IMR-90 (cell line): ENCODE measurements at regions not wholly inside any gene's neighbourhood (a gene's known extent, or its start where the extent isn't known, plus 50 kb on each side); places are given as distances from the start of the nearest gene placed in this dataset.
A peak's percentile ranks its signal among the peaks of the same experiment; 100 is the strongest.

Experiments used
- ATAC-seq: fragments of 200-7000 bp; cut with Tn5 transposase; 2 replicates; pipeline ENCODE4 v1.9.1; 2020; ENCODE audit warnings: low read depth, mild to moderate bottlenecking, moderate library complexity
- BruUV-seq: library from RNA; stranded (reverse); fragments of 400-500 nt; replicated peaks from 2 replicates; lab custom pipeline; 2021; lab: Mats Ljungman, UMichigan
- CTCF ChIA-PET: fragments of 300-600 bp; formaldehyde crosslinking; extraction: SDS; loops from one replicate; lab custom pipeline; 2021; ENCODE audit warnings: antibody characterized with exemption; lab: Yijun Ruan, JAX
- POLR2A ChIA-PET: fragments of 300-600 bp; sonication (Branson Sonifier 250); formaldehyde crosslinking; loops from one replicate; lab custom pipeline; 2022; ENCODE audit warnings: antibody characterized with exemption; ENCODE audit not compliant: unreplicated experiment; lab: Charles Lee
- DNase-seq: peaks from one replicate; pipeline ENCODE4 v3.0.0; 2013
- H2AFZ ChIP-seq: replicated peaks from 2 replicates; pipeline ENCODE3; 2013; ENCODE audit warnings: low read length, mild to moderate bottlenecking; ENCODE audit not compliant: poor library complexity
- H2AK5ac ChIP-seq: 2 replicates; pipeline ENCODE4 v1.6.1; 2013; ENCODE audit warnings: low read depth, low read length, inconsistent platforms
- H2AK9ac ChIP-seq: replicated peaks from 2 replicates; pipeline ENCODE3; 2013; ENCODE audit warnings: mild to moderate bottlenecking, low read depth, low read length, moderate library complexity; ENCODE audit not compliant: poor library complexity
- H2BK120ac ChIP-seq: 2 replicates; pipeline ENCODE4 v1.6.1; 2013; ENCODE audit warnings: low read depth, low read length, inconsistent platforms
- H2BK15ac ChIP-seq: 3 replicates; pipeline ENCODE4 v1.6.1; 2013; ENCODE audit warnings: low read depth, low read length, inconsistent platforms
- H2BK20ac ChIP-seq: 2 replicates; pipeline ENCODE4 v1.6.1; 2013; ENCODE audit warnings: low read depth, mild to moderate bottlenecking, inconsistent platforms, low read length, moderate library complexity
- H2BK5ac ChIP-seq: 2 replicates; pipeline ENCODE4 v1.6.1; 2013; ENCODE audit warnings: mild to moderate bottlenecking, low read depth, low read length, inconsistent platforms; ENCODE audit not compliant: poor library complexity, severe bottlenecking
- H3K14ac ChIP-seq: replicated peaks from 2 replicates; pipeline ENCODE4 v1.6.1; 2013; ENCODE audit warnings: low read depth, low read length, inconsistent platforms
- H3K18ac ChIP-seq: 2 replicates; pipeline ENCODE4 v1.6.1; 2013; ENCODE audit warnings: low read depth, low read length, control low read depth
- H3K23ac ChIP-seq: 2 replicates; pipeline ENCODE4 v1.6.1; 2013; ENCODE audit warnings: low read depth, low read length, inconsistent platforms
- H3K27ac ChIP-seq: 2 replicates; pipeline ENCODE4 v1.5.1; 2013; ENCODE audit warnings: mild to moderate bottlenecking, control low read depth, low read length; ENCODE audit not compliant: insufficient read depth
- H3K27me3 ChIP-seq: 2 replicates; pipeline ENCODE4 v1.6.1; 2013; ENCODE audit warnings: low read length; ENCODE audit not compliant: control insufficient read depth, insufficient read depth
- H3K36me3 ChIP-seq: 2 replicates; pipeline ENCODE4 v1.6.1; 2013; ENCODE audit warnings: low read length, mixed read lengths; ENCODE audit not compliant: control insufficient read depth, insufficient read depth
- H3K4ac ChIP-seq: 2 replicates; pipeline ENCODE4 v1.6.1; 2013; ENCODE audit warnings: low read depth, low read length, inconsistent platforms
- H3K4me1 ChIP-seq: 2 replicates; pipeline ENCODE4 v1.6.1; 2013; ENCODE audit warnings: low read length, mixed read lengths; ENCODE audit not compliant: control insufficient read depth, insufficient read depth
- H3K4me2 ChIP-seq: 2 replicates; pipeline ENCODE4 v1.6.1; 2013; ENCODE audit warnings: low read depth, mild to moderate bottlenecking, control low read depth, low read length, moderate library complexity
- H3K4me3 ChIP-seq: 2 replicates; pipeline ENCODE4 v1.5.1; 2013; ENCODE audit warnings: low read depth, mild to moderate bottlenecking, control low read depth, low read length, moderate library complexity; ENCODE audit not compliant: insufficient read depth
- H3K56ac ChIP-seq: 2 replicates; pipeline ENCODE4 v1.6.1; 2013; ENCODE audit warnings: low read length, inconsistent platforms; ENCODE audit not compliant: insufficient read depth; ENCODE audit errors: extremely low read depth
- H3K79me1 ChIP-seq, 2 experiments: 2 replicates each; pipeline ENCODE4 v1.6.1; 2013; ENCODE audit warnings: low read length in 2 of 2, inconsistent platforms in 1 of 2, low read depth in 1 of 2
- H3K9ac ChIP-seq: 2 replicates; pipeline ENCODE4 v1.6.1; 2013; ENCODE audit warnings: low read depth, low read length, control low read depth
- H3K9me1 ChIP-seq: 2 replicates; pipeline ENCODE4 v1.6.1; 2013; ENCODE audit warnings: low read length, inconsistent platforms; ENCODE audit not compliant: insufficient read depth
- H3K9me3 ChIP-seq: 2 replicates; pipeline ENCODE4 v1.6.1; 2013; ENCODE audit warnings: low read length; ENCODE audit not compliant: control insufficient read depth, insufficient read depth
- H4K20me1 ChIP-seq: 2 replicates; pipeline ENCODE4 v1.6.1; 2013; ENCODE audit warnings: low read length, inconsistent platforms; ENCODE audit not compliant: insufficient read depth
- H4K5ac ChIP-seq: 2 replicates; pipeline ENCODE4 v1.6.1; 2013; ENCODE audit warnings: mild to moderate bottlenecking, low read depth, low read length, control low read depth
- H4K8ac ChIP-seq, 2 experiments: 2 replicates each; pipeline ENCODE4 v1.6.1; 2013; ENCODE audit warnings: low read depth in 2 of 2, low read length in 2 of 2, control low read depth in 1 of 2, inconsistent platforms in 1 of 2
- H4K91ac ChIP-seq: 2 replicates; pipeline ENCODE4 v1.6.1; 2013; ENCODE audit warnings: low read depth, low read length, inconsistent platforms; ENCODE audit not compliant: insufficient read depth
- BHLHE40 ChIP-seq: fragments of 150-350 bp; IDR thresholded peaks from 2 replicates; pipeline ENCODE4 v1.6.1; 2016; ENCODE audit warnings: mild to moderate bottlenecking, low read depth, low read length
- CEBPB ChIP-seq: IDR thresholded peaks from 2 replicates; pipeline ENCODE4 v1.6.1; 2012; ENCODE audit warnings: low read depth, low read length, improper control_type of control experiment
- ELK1 ChIP-seq: fragments of 150-350 bp; IDR thresholded peaks from 2 replicates; pipeline ENCODE4 v1.6.1; 2016; ENCODE audit warnings: low read depth, mild to moderate bottlenecking, low read length, moderate library complexity, borderline replicate concordance
- MAFK ChIP-seq: IDR thresholded peaks from 2 replicates; pipeline ENCODE4 v1.6.1; 2012; ENCODE audit warnings: low read depth, low read length, improper control_type of control experiment
- NFE2L2 ChIP-seq: fragments of 150-350 bp; IDR thresholded peaks from 2 replicates; pipeline ENCODE4 v1.6.1; 2016; ENCODE audit warnings: low read depth, mild to moderate bottlenecking, low read length
- RFX5 ChIP-seq: IDR thresholded peaks from 2 replicates; pipeline ENCODE4 v1.8.0; 2012; ENCODE audit warnings: low read depth, mild to moderate bottlenecking, low read length, moderate library complexity
- SMC3 ChIP-seq: fragments of 150-350 bp; IDR thresholded peaks from 2 replicates; pipeline ENCODE4 v1.6.1; 2016; ENCODE audit warnings: low read depth, mild to moderate bottlenecking, antibody characterized with exemption, low read length, moderate library complexity
- WGBS, 2 experiments: methylation state at CpG; one replicate each; pipeline versions ENCODE4 v1.1.5 to v1.1.7; 2013; ENCODE audit warnings: missing lambda C conversion rate in 2 of 2; ENCODE audit not compliant: insufficient read length in 1 of 2; ENCODE audit errors: extremely low coverage in 2 of 2; 5-methylcytosine and 5-hydroxymethylcytosine counted together
- dilution Hi-C: fragments of 300-500 bp; cut with HindIII; formaldehyde crosslinking; loops from one replicate; pipeline ENCODE4 v1.14.3; 2018; ENCODE audit warnings: low sequenced_read_pairs; ENCODE audit not compliant: unreplicated experiment
- in situ Hi-C: fragments of 300-500 bp; cut with MboI; formaldehyde crosslinking; loops from 3 replicates; pipeline ENCODE4 v1.14.3; 2019; ENCODE audit warnings: low sequenced_read_pairs, inconsistent platforms, mixed read lengths
- intact Hi-C: fragments of 100-400 bp; cut with micrococcal nuclease; formaldehyde crosslinking; loops from 2 replicates; pipeline ENCODE4 v1.10.0; 2022

GRCh38 chr16:9533042-9533441 is 441.6 kb downstream of the HAPSTR1 start:
- BruUV-seq = no TSS peak
- WGBS, 2 experiments = 90% methylated on average over 2 of the region's 3 CpGs; no CpG with 5 or more reads in 1 of the 2 experiments
- CTCF ChIA-PET = no interaction called here

More at GRCh38 chr16:9533042-9533441, 441.6 kb downstream of the HAPSTR1 start:
- no peak for TF ChIP-seq NFE2L2
- no peak for TF ChIP-seq RFX5
- no peak for TF ChIP-seq MAFK
- peak; percentile 69 for TF ChIP-seq CEBPB
- no peak for TF ChIP-seq BHLHE40
- no peak for TF ChIP-seq SMC3
- no peak for TF ChIP-seq ELK1
- no peak overlapping the region for H2AK9ac ChIP-seq
- POLR2A ChIA-PET = no interaction called here
- no peaks in the 10 kb centered on the region for H3K4me1 ChIP-seq
- no peaks in the 10 kb centered on the region for H4K20me1 ChIP-seq
- dilution Hi-C loops = no loop called here
- no peak overlapping the region for H3K23ac ChIP-seq
- H2BK120ac ChIP-seq = no peak overlapping the region
- no peak for ATAC-seq
- H2BK5ac ChIP-seq = no peak overlapping the region
- H4K91ac ChIP-seq = no peak overlapping the region
- no peak overlapping the region for H3K4ac ChIP-seq
- no peak overlapping the region for H4K5ac ChIP-seq
- no peak overlapping the region for H3K27ac ChIP-seq
- H3K14ac ChIP-seq = no peak overlapping the region
- H3K4me2 ChIP-seq = no peak overlapping the region
- H3K27me3 ChIP-seq = no peaks in the 10 kb centered on the region
- H3K18ac ChIP-seq = no peak overlapping the region
- no peak overlapping the region for H3K56ac ChIP-seq
- H4K8ac ChIP-seq = no peak overlapping the region
- H2AFZ ChIP-seq = no peak overlapping the region
- intact Hi-C loops = no loop called here
- no peak for DNase-seq
- no peaks in the 10 kb centered on the region for H3K36me3 ChIP-seq
- H3K9me3 ChIP-seq = peaks cover 25% of the 10 kb centered on the region
- no peaks in the 10 kb centered on the region for H3K9me1 ChIP-seq
- in situ Hi-C loops = no loop called here
- no peak overlapping the region for H3K4me3 ChIP-seq
- H2AK5ac ChIP-seq = no peak overlapping the region
- no peak overlapping the region for H2BK20ac ChIP-seq
- H3K9ac ChIP-seq = no peak overlapping the region
- no peaks in the 10 kb centered on the region for H3K79me1 ChIP-seq
- H2BK15ac ChIP-seq = no peak overlapping the region
